ENCODE measurements at regions not wholly inside any gene's neighbourhood (a gene's known extent, or its start where the extent isn't known, plus 50 kb on each side); places are given as distances from the start of the nearest gene placed in this dataset.

- no peak for DNase-seq (ENCODE audit: low read depth in 2 of 2)
Observed at GRCh38 chr14:100658181-100658886, 68.4 kb upstream of the DLK1 start.

- DNase-seq (ENCODE audit: low read depth in 2 of 2), result no peak
Observed at GRCh38 chr14:100659345-100660001, 67.2 kb upstream of the DLK1 start.

GRCh38 chr14:100660498-100660881 is 66.2 kb upstream of the DLK1 start:
- DNase-seq (ENCODE audit: low read depth in 2 of 2), result no peak

GRCh38 chr14:100660882-100661635 is 65.6 kb upstream of the DLK1 start:
- DNase-seq (ENCODE audit: low read depth in 2 of 2), result no peak

GRCh38 chr14:100662879-100663760 is 63.6 kb upstream of the DLK1 start:
- peak in 1 of 2 donors; percentile 17 for DNase-seq (ENCODE audit: low read depth in 2 of 2)

GRCh38 chr14:100663761-100664052 is 63.0 kb upstream of the DLK1 start:
- no peak for DNase-seq (ENCODE audit: low read depth in 2 of 2)

GRCh38 chr14:100664231-100664630 is 62.5 kb upstream of the DLK1 start:
- no peak for DNase-seq (ENCODE audit: low read depth in 2 of 2)

- no peak for DNase-seq (ENCODE audit: low read depth in 2 of 2)
Observed at GRCh38 chr14:100664841-100665510, 61.7 kb upstream of the DLK1 start.

- no peak for DNase-seq (ENCODE audit: low read depth in 2 of 2)
Observed at GRCh38 chr14:100665511-100666032, 61.1 kb upstream of the DLK1 start.

GRCh38 chr14:100666403-100666802 is 60.3 kb upstream of the DLK1 start:
- DNase-seq (ENCODE audit: low read depth in 2 of 2), result no peak

- DNase-seq (ENCODE audit: low read depth in 2 of 2), result no peak
Observed at GRCh38 chr14:100666851-100667250, 59.8 kb upstream of the DLK1 start.

- no peak for DNase-seq (ENCODE audit: low read depth in 2 of 2)
Observed at GRCh38 chr14:100667656-100668055, 59.0 kb upstream of the DLK1 start.

- no peak for DNase-seq (ENCODE audit: low read depth in 2 of 2)
Observed at GRCh38 chr14:100668352-100668751, 58.3 kb upstream of the DLK1 start.

- DNase-seq (ENCODE audit: low read depth in 2 of 2), result no peak
Observed at GRCh38 chr14:100669011-100669412, 57.7 kb upstream of the DLK1 start.

GRCh38 chr14:100669468-100669867 is 57.2 kb upstream of the DLK1 start:
- no peak for DNase-seq (ENCODE audit: low read depth in 2 of 2)

GRCh38 chr14:100670017-100670752 is 56.5 kb upstream of the DLK1 start:
- no peak for DNase-seq (ENCODE audit: low read depth in 2 of 2)

- no peak for DNase-seq (ENCODE audit: low read depth in 2 of 2)
Observed at GRCh38 chr14:100670753-100671049, 56.0 kb upstream of the DLK1 start.

- DNase-seq (ENCODE audit: low read depth in 2 of 2), result no peak
Observed at GRCh38 chr14:100671386-100671901, 55.2 kb upstream of the DLK1 start.

- DNase-seq (ENCODE audit: low read depth in 2 of 2), result no peak
Observed at GRCh38 chr14:100671906-100672305, 54.8 kb upstream of the DLK1 start.

- no peak for DNase-seq (ENCODE audit: low read depth in 2 of 2)
Observed at GRCh38 chr14:100673085-100673806, 53.4 kb upstream of the DLK1 start.
